22Rv1 (cell line): ENCODE measurements at regions not wholly inside any gene's neighbourhood (a gene's known extent, or its start where the extent isn't known, plus 50 kb on each side); places are given as distances from the start of the nearest gene placed in this dataset.

ENCODE experiments used
- ZFX ChIP-seq: fragments of 450-650 bp; IDR thresholded peaks from 2 replicates; pipeline ENCODE4 v1.6.1; 2017; ENCODE audit warnings: antibody characterized with exemption, borderline replicate concordance
- TF ChIP-seq, protein P1 (sequence below): fragments of 450-650 bp; IDR thresholded peaks from 2 replicates; pipeline ENCODE4 v1.5.1; 2017; ENCODE audit warnings: mild to moderate bottlenecking

DNA sequence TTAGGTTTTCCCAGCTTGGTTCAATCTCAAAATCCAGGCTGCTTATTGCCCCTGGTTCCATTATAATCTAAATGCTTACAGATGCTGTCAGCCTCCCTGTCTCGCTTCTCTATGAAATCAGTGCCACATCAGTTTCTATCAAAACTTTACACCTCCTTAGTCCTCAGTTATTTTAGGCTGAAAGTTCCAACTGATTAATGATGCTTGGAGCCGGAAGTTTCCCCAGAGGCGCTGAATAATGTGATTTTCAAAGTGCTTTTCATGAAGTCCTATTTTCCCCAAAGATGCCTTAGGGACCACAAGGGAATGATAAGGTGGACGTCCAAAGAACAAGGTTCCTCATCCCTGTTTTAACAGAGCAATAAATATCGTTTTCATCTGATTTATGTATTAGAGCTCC is 262.4 kb upstream of the RMST start:
- TF ChIP-seq, protein P1, sequence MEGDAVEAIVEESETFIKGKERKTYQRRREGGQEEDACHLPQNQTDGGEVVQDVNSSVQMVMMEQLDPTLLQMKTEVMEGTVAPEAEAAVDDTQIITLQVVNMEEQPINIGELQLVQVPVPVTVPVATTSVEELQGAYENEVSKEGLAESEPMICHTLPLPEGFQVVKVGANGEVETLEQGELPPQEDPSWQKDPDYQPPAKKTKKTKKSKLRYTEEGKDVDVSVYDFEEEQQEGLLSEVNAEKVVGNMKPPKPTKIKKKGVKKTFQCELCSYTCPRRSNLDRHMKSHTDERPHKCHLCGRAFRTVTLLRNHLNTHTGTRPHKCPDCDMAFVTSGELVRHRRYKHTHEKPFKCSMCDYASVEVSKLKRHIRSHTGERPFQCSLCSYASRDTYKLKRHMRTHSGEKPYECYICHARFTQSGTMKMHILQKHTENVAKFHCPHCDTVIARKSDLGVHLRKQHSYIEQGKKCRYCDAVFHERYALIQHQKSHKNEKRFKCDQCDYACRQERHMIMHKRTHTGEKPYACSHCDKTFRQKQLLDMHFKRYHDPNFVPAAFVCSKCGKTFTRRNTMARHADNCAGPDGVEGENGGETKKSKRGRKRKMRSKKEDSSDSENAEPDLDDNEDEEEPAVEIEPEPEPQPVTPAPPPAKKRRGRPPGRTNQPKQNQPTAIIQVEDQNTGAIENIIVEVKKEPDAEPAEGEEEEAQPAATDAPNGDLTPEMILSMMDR: no peak
- no peak for TF ChIP-seq ZFX
